C4-2B (cell line): ENCODE measurements at regions not wholly inside any gene's neighbourhood (a gene's known extent, or its start where the extent isn't known, plus 50 kb on each side); places are given as distances from the start of the nearest gene placed in this dataset.

Experiments used
- ZFX ChIP-seq: fragments of 450-650 bp; IDR thresholded peaks from 2 replicates; pipeline ENCODE4 v1.6.1; 2017
- TF ChIP-seq, protein P1 (sequence below): fragments of 450-650 bp; conservative IDR thresholded peaks from 2 replicates; pipeline ENCODE4 v1.5.1; 2017; ENCODE audit warnings: mild to moderate bottlenecking

DNA sequence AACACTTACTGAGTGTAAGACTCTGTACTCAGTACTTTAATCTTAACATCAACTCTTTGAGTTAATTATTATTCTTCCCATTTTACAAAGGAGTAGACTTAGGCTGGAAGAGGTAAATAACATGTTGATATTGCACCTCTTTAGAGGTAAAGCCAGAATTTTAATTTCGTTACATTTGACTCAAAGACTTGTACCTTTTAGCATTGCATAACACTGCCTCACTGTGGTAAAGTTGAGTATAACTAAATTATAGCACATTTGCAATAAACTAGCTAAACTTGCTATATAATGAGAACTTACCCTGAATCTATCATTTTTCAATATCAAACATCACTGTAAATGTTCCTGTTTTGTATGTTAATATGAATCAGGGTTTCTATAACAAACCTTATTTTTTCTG lies 218.5 kb downstream of the PRR32 start:
- TF ChIP-seq, protein P1, sequence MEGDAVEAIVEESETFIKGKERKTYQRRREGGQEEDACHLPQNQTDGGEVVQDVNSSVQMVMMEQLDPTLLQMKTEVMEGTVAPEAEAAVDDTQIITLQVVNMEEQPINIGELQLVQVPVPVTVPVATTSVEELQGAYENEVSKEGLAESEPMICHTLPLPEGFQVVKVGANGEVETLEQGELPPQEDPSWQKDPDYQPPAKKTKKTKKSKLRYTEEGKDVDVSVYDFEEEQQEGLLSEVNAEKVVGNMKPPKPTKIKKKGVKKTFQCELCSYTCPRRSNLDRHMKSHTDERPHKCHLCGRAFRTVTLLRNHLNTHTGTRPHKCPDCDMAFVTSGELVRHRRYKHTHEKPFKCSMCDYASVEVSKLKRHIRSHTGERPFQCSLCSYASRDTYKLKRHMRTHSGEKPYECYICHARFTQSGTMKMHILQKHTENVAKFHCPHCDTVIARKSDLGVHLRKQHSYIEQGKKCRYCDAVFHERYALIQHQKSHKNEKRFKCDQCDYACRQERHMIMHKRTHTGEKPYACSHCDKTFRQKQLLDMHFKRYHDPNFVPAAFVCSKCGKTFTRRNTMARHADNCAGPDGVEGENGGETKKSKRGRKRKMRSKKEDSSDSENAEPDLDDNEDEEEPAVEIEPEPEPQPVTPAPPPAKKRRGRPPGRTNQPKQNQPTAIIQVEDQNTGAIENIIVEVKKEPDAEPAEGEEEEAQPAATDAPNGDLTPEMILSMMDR, result peak; percentile 60
- TF ChIP-seq ZFX, result no peak
